HUES64 (cell line): ENCODE measurements at regions not wholly inside any gene's neighbourhood (a gene's known extent, or its start where the extent isn't known, plus 50 kb on each side); places are given as distances from the start of the nearest gene placed in this dataset.
A peak's percentile ranks its signal among the peaks of the same experiment; 100 is the strongest.

Source experiments
- H3K27ac ChIP-seq: 2 replicates; pipeline ENCODE4 v1.7.0; 2013; ENCODE audit warnings: low read depth, low read length, inconsistent platforms
- H3K27me3 ChIP-seq: 2 replicates; pipeline ENCODE4 v1.6.1; 2013; ENCODE audit warnings: mild to moderate bottlenecking, low read length; ENCODE audit not compliant: insufficient read depth
- H3K36me3 ChIP-seq: 2 replicates; pipeline ENCODE4 v1.6.1; 2013; ENCODE audit warnings: mild to moderate bottlenecking, low read length; ENCODE audit not compliant: insufficient read depth
- H3K4me1 ChIP-seq: 2 replicates; pipeline ENCODE4 v1.6.1; 2013; ENCODE audit warnings: mild to moderate bottlenecking, low read length, moderate library complexity; ENCODE audit not compliant: insufficient read depth
- H3K4me3 ChIP-seq: 2 replicates; pipeline ENCODE4 v1.5.1; 2013; ENCODE audit warnings: mild to moderate bottlenecking, low read length, moderate library complexity
- H3K9ac ChIP-seq: 2 replicates; pipeline ENCODE4 v1.6.1; 2013; ENCODE audit warnings: mild to moderate bottlenecking, low read depth, low read length
- H3K9me3 ChIP-seq: 2 replicates; pipeline ENCODE4 v1.6.1; 2013; ENCODE audit warnings: low read depth, low read length; ENCODE audit not compliant: insufficient read depth
- WGBS: fragments of 150-250, 120-280 bp; methylation state at CpG from one replicate; pipeline ENCODE4 v1.1.7; 2013; ENCODE audit warnings: missing lambda C conversion rate; 5-methylcytosine and 5-hydroxymethylcytosine counted together

GRCh38 chr4:14844061-14844460, 158.2 kb upstream of the CPEB2 start:
- no peaks in the 10 kb centered on the region for H3K4me1 ChIP-seq
- no peak overlapping the region for H3K9ac ChIP-seq
- H3K27me3 ChIP-seq, result no peaks in the 10 kb centered on the region
- H3K27ac ChIP-seq, result no peak overlapping the region
- H3K4me3 ChIP-seq, result no peak overlapping the region
- no peaks in the 10 kb centered on the region for H3K36me3 ChIP-seq
- no peaks in the 10 kb centered on the region for H3K9me3 ChIP-seq
- WGBS, result 90% methylated on average over 3 of the region's 4 CpGs

GRCh38 chr4:14848229-14848628, 154.1 kb upstream of the CPEB2 start:
- WGBS, result 96% methylated on average over 2 of the region's 2 CpGs
- Histone ChIP-seq H3K4me1 (peaks cover under 1% of the 10 kb centered on the region; the same call in 1 of the 2 replicates), H3K4me3 (no peak overlapping the region)

GRCh38 chr4:14850455-14851097, 151.7 kb upstream of the CPEB2 start:
- Histone ChIP-seq H3K9me3 (0 out of 2 replicates have a peak, but pooled peaks cover 3% of the 10 kb centered on the region), H3K27ac (no peak overlapping the region), H3K27me3 (no peaks in the 10 kb centered on the region), H3K4me3 (no peak overlapping the region), H3K36me3 (no peaks in the 10 kb centered on the region), H3K9ac (no peak overlapping the region), H3K4me1 (peaks cover 5% of the 10 kb centered on the region)
- WGBS, result 86% methylated on average over 1 of the region's 1 CpG

More at GRCh38 chr4:14848229-14848628, 154.1 kb upstream of the CPEB2 start:
- no peak overlapping the region for H3K27ac ChIP-seq
- H3K9ac ChIP-seq, result no peak overlapping the region
- H3K27me3 ChIP-seq, result no peaks in the 10 kb centered on the region
- 0 out of 2 replicates have a peak, but pooled peaks cover 3% of the 10 kb centered on the region for H3K9me3 ChIP-seq
- no peaks in the 10 kb centered on the region for H3K36me3 ChIP-seq

DNA sequence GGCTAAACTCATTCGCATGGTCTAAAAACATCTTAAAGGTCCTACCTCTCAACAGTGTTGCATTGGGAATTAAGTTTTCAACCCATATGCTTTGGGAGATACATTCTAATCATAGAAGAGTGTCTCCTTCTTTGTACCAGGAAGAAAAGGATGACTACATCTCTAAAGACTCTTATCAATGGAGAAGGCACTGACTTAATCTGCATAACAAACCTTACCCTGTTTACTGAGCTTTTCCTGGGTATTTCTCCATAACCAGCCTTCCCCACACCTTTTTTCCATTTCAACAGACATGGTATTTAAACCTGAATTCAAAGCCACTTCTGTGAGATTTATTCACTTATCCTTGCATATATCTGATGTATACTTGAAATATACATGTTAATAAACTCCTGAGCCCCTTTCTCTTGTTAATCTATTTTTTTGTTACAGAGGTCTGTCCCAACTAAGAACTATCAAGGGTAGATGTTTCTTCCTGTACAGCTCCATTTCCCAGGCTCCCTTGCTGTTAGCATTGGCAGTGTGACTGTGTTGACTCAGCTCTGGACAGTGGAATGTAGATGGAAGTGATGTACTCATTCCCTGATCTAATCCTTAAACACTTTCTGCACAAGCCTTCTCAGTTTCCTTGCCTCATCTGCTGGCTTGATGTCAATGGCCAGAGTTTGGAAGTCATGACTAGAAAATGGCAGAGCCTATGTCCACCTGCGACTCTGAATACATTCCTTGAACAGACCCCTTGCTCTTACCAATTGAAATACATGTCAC, 148.9 kb upstream of the CPEB2 start:
- 0 out of 2 replicates have a peak, but pooled peaks cover 3% of the 10 kb centered on the region for H3K9me3 ChIP-seq
- whole genome bisulfite sequencing, result 93% methylated on average over 2 of the region's 2 CpGs

GRCh38 chr4:14855719-14856061, 146.6 kb upstream of the CPEB2 start:
- 94% methylated on average over 3 of the region's 4 CpGs for WGBS
- Histone ChIP-seq H3K27ac (no peak overlapping the region), H3K27me3 (0 out of 2 replicates have a peak, but pooled peaks cover 4% of the 10 kb centered on the region), H3K4me3 (no peak overlapping the region), H3K4me1 (peaks cover 5% of the 10 kb centered on the region), H3K36me3 (no peaks in the 10 kb centered on the region), H3K9ac (no peak overlapping the region), H3K9me3 (0 out of 2 replicates have a peak, but pooled peaks cover 3% of the 10 kb centered on the region)

More for the DNA sequence above, 148.9 kb upstream of the CPEB2 start:
- H3K4me1 ChIP-seq, result peaks cover 5% of the 10 kb centered on the region
- H3K9ac ChIP-seq, result no peak overlapping the region
- no peaks in the 10 kb centered on the region for H3K36me3 ChIP-seq
- peak overlapping the region; percentile 72 for H3K27ac ChIP-seq
- H3K27me3 ChIP-seq, result no peaks in the 10 kb centered on the region
- H3K4me3 ChIP-seq, result no peak overlapping the region

- H3K9ac ChIP-seq, result no peak overlapping the region
- H3K27me3 ChIP-seq, result 0 out of 2 replicates have a peak, but pooled peaks cover 4% of the 10 kb centered on the region
- H3K4me3 ChIP-seq, result no peak overlapping the region
- no peaks in the 10 kb centered on the region for H3K36me3 ChIP-seq
- H3K9me3 ChIP-seq, result 0 out of 2 replicates have a peak, but pooled peaks cover 3% of the 10 kb centered on the region
- H3K4me1 ChIP-seq, result peaks cover 5% of the 10 kb centered on the region
- no peak overlapping the region for H3K27ac ChIP-seq
- 59% methylated on average over 5 of the region's 5 CpGs for WGBS
These were observed 146.0 kb upstream of the CPEB2 start for GRCh38 chr4:14856062-14856933.

DNA sequence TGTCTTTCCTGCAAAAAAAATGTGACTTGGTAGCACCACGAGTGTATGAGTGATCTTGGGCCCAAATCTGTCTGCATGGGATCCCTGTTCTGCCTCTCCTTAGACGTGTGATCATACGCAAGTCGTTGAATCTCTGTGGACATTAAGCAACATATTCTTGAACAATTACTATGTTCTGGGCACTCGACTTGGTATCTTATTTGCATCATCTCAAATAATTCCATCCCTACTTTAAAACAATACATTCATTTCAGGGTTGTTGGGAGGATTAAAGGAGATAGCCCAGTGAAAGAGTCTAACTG, 145.4 kb upstream of the CPEB2 start:
- no peak overlapping the region for H3K4me3 ChIP-seq
- H3K27me3 ChIP-seq, result 0 out of 2 replicates have a peak, but pooled peaks cover 4% of the 10 kb centered on the region
- H3K36me3 ChIP-seq, result no peaks in the 10 kb centered on the region
- H3K9me3 ChIP-seq, result 0 out of 2 replicates have a peak, but pooled peaks cover 3% of the 10 kb centered on the region
- 94% methylated on average over 5 of the region's 5 CpGs for WGBS
- H3K27ac ChIP-seq, result no peak overlapping the region
- H3K9ac ChIP-seq, result no peak overlapping the region
- peaks cover 5% of the 10 kb centered on the region for H3K4me1 ChIP-seq

DNA sequence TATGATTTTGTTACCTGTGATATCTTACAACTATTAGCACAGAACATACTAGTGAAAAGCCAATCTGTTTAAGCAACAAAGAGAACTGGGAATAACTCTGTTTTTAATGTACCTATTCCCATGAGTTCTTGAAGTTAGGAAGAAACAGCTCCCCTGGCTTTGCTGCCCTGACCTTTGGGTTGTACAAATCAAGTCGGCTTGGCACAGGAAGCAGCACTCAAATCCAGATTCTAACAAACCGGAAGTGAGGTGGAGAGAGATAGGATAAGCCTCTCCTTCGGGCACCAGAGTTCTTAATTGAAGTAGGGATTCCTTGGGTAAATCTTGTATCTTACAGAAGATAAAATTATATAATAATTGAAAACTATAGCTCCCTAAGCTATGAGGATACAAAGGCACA, 144.8 kb upstream of the CPEB2 start:
- Histone ChIP-seq H3K36me3 (no peaks in the 10 kb centered on the region), H3K4me3 (no peak overlapping the region), H3K4me1 (peaks cover 5% of the 10 kb centered on the region), H3K9ac (no peak overlapping the region), H3K27me3 (0 out of 2 replicates have a peak, but pooled peaks cover 4% of the 10 kb centered on the region), H3K9me3 (0 out of 2 replicates have a peak, but pooled peaks cover 2% of the 10 kb centered on the region), H3K27ac (no peak overlapping the region)
- 95% methylated on average over 2 of the region's 3 CpGs for WGBS

- Histone ChIP-seq H3K27ac (no peak overlapping the region), H3K9me3 (no peaks in the 10 kb centered on the region), H3K27me3 (0 out of 2 replicates have a peak, but pooled peaks cover 4% of the 10 kb centered on the region), H3K9ac (no peak overlapping the region), H3K4me1 (peaks cover 5% of the 10 kb centered on the region), H3K4me3 (no peak overlapping the region), H3K36me3 (no peaks in the 10 kb centered on the region)
- WGBS, result 100% methylated on average over 2 of the region's 3 CpGs
These were observed 144.3 kb upstream of the CPEB2 start for GRCh38 chr4:14857981-14858380.

DNA sequence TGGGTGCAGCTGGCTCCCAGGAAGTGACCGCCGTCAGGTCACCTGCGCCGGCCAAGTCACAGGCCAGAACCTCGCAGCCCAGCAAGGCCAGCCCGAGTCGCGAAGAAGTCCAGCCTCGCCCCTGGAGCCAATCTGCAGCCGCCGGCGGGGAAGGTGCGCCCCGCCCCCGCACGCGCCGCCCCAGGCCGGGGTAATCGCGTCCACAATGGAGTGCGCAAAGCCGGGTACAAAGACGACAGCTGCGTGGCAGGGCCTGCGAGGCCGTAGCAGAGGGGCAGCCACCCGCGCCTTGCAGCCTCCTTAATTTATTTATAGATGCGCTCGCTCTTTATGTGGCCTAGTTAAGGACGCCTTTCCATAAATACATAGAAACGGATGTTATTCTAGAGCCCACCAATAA, 139.4 kb upstream of the CPEB2 start:
- Histone ChIP-seq H3K27me3 (0 out of 2 replicates have a peak, but pooled peaks cover 4% of the 10 kb centered on the region), H3K36me3 (no peaks in the 10 kb centered on the region), H3K4me3 (no peak overlapping the region), H3K27ac (no peak overlapping the region), H3K9ac (no peak overlapping the region), H3K9me3 (no peaks in the 10 kb centered on the region), H3K4me1 (peaks cover 2% of the 10 kb centered on the region; the same call in 1 of the 2 replicates)
- 96% methylated on average over 33 of the region's 33 CpGs for WGBS
